HG03039 (cell line): ENCODE measurements at regions not wholly inside any gene's neighbourhood (a gene's known extent, or its start where the extent isn't known, plus 50 kb on each side); places are given as distances from the start of the nearest gene placed in this dataset.

ENCODE experiments used
- ATAC-seq: cut with Tn5 transposase; IDR thresholded peaks from one replicate; pipeline ENCODE4 v1.9.1; 2021; ENCODE audit warnings: mild to moderate bottlenecking, moderate library complexity; ENCODE audit not compliant: unreplicated experiment

DNA sequence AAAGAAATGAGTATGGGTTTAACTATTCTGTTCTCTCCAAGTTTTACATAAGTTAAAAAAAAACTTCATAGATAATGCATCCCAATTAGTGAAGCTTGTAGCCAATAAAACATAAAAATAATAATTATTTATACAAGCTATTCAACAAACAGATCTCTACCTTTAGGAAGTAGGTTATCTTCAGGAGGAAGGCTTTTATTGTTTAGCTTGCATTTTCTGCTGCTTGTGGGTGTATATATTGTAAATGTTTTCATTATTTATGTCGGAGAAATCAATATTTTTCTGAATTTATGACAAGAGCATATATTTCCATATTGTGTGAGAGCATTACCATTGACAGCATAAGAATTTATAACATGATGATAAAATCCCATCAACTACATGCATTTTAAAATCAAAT is 208.3 kb downstream of the TRAM1L1 start:
- ATAC-seq: no peak

DNA sequence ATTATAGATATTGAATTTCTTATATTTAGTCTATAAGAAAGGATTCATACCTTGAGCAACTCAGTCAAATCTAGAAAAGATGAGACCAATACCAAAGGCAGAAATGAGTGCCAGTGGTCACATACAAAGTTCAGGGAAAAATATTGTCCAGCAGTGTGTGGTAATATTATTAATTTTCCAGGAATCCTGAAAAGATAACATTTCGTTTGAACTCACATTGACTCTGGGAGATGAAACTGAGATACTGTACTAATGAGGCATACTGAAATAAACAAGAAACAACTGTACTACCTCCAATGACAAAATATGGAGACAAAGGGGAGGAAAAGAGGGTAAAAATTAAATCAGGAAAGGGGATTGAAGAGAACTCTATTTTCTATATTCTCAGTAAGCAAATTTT is 212.4 kb downstream of the TRAM1L1 start:
- no peak for ATAC-seq

- ATAC-seq: no peak
Measured at GRCh38 chr4:116872308-116872707, 213.1 kb downstream of the TRAM1L1 start.

- ATAC-seq: no peak
Measured at GRCh38 chr4:116870686-116871085, 214.7 kb downstream of the TRAM1L1 start.

DNA sequence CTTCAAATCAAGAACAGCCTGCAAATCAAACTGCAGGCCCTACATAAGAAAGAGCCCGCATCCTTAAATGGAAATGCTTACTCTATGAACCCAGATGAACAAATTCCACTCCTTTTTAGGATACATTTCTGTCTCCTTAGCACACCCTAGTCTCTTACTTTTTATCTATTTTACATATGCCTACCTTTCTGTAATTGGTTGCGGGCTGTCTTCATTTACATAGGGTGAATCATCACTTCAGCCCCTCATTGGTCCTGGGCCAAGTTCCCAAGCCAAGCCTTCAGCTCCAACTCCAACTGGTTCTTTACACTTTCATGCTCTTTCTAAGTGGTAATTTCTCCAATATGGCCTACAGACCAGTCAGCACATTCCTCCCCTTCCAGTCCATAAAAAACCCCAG is 219.3 kb downstream of the TRAM1L1 start:
- no peak for ATAC-seq

GRCh38 chr4:116862592-116862991 is 222.8 kb downstream of the TRAM1L1 start:
- ATAC-seq: no peak

GRCh38 chr4:116860891-116861290 is 224.5 kb downstream of the TRAM1L1 start:
- no peak for ATAC-seq

- ATAC-seq: no peak
Measured at GRCh38 chr4:116849620-116850019, 235.8 kb downstream of the TRAM1L1 start.

- no peak for ATAC-seq
Measured at GRCh38 chr4:116847616-116848015, 237.8 kb downstream of the TRAM1L1 start.

- ATAC-seq: no peak
Measured at GRCh38 chr4:116839826-116840225, 245.6 kb downstream of the TRAM1L1 start.

- ATAC-seq: no peak
Measured at GRCh38 chr4:116838609-116839008, 246.8 kb downstream of the TRAM1L1 start.

DNA sequence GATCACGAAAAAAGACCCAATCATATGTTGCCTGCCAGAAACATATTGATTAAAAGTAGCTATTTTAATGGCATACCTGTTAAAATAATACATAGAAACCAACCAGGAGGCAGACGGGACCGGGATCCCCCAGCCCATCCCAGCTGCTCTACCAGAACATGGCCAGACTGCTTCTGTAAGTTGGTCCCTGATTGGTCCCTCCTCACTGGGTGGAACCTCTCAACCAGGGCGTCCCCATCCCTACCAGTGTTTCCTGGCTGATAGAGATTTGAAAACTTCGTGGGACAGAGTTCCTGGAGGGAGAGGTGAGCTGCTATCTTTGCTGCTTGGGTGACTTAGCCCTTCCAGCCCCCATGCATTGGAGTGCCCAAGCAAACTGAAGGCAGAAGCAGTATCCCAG is 256.2 kb downstream of the TRAM1L1 start:
- no peak for ATAC-seq

DNA sequence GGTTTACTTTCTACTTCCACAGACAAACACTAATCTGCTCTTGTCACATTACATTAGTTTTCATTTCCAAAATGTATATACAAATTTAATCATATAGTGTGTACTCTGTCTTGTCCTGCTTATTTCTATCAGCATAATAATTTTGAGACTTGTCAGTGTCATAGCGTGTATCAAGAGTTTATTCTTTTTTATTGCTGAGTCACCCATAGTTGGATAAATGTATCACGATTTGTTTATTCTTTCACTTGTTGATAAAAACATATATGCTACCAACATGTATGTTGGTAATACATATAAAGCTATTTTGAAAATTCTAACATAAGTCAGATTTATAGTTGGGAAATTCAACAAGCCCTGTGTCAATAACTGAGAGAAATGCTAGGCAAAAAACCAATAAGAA is 261.2 kb downstream of the TRAM1L1 start:
- ATAC-seq: no peak

GRCh38 chr4:116811730-116812129 is 273.6 kb downstream of the TRAM1L1 start:
- no peak for ATAC-seq

DNA sequence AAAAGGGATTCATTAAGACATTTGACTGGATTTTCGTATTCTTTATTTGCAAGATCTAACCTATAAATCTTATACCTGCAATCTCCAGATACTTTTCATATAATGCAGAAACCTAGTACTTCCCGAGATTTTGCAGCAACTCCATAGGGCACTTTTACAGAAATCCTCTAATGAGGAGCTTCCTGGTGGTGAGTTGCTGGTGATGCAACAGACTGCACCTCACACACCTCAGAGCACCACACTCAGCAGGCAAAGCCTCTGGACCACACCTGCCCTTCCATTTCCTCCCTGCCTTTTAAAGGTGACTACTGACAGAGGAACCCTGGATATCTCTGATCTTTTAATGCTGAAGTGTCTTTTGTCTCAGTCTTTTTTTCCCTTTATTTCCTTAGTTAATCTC is 289.4 kb downstream of the TRAM1L1 start:
- ATAC-seq: no peak

- no peak for ATAC-seq
Measured at GRCh38 chr4:116788723-116789122, 296.7 kb downstream of the TRAM1L1 start.

DNA sequence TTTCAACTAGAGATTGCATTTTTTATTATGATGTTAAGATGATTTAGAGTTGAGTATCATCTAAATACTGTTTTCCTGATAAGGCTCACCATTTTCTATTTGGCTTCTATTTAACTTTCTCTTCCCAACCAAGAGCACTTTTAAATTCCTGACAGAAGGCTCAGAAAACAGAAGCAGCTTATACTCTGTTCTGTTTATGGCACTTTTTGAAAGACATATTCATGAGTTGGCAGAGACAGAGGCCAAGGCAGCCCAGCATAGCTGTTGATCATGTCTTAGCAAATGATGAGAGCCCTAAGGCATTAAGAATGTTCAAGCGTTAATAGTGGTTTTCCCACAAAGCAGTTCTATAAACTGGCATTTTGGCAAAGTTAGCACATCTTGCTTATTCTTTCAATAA is 330.3 kb downstream of the TRAM1L1 start:
- ATAC-seq: no peak

DNA sequence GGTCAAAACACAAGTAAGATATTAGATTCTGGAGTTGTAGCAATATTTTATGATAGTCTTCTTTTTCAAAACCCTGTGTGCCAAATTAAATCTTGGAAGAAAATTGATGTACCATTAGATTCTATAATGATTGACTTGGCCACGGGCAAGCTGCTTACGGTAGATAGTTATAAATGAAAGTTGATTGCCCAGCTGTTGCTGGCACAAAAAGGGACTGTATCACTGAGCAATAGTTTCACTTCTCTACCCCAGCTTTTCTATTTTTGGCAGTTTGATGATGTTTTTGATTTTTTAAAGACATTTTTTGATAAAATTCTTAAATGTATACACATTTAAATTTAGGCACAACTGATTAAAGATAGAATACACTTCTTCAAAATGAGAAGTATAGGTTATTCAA is 333.3 kb downstream of the TRAM1L1 start:
- no peak for ATAC-seq

DNA sequence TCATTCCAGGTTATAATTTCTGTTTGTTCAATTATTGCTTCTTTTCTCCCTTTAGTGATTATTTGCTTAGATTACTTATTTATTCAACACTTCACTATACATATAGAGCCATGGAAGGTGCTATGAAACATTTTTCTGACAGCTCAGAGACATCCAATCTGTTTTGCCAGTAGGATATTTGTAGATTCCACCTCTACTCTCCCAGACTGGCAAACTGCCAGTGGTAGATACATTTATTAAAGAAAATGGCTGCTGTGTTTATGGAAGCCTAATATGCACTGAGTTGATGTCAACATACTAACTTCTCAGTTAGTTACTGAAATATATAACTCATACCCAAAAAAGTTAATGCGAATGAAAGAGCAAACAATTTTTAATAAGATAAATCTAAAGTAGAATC is 348.6 kb downstream of the TRAM1L1 start:
- no peak for ATAC-seq

GRCh38 chr4:116734178-116734577 is 351.2 kb downstream of the TRAM1L1 start:
- ATAC-seq: no peak

- ATAC-seq: no peak
Measured at GRCh38 chr4:116733370-116733769, 352.0 kb downstream of the TRAM1L1 start.

- ATAC-seq: no peak
Measured at GRCh38 chr4:116726523-116726922, 358.9 kb downstream of the TRAM1L1 start.

DNA sequence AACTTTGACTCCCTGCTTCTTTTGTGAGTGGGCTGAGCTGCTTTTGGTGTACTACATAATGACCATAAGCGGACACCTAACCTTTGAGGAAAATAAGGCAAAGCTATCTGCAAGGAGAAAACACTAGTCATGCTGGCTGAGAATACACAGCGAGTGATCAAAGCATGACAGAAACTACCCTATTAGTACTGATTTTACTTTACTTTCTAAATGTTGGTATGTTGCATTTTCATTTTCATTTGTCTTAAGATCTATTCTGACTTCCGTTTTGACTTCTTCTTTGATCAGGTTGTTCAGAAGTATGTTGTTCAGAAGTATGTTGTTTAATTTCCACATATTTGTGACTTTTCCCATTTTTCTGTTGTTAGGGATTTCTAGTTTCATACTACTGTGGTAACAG is 361.1 kb downstream of the TRAM1L1 start:
- peak; percentile 94 for ATAC-seq

DNA sequence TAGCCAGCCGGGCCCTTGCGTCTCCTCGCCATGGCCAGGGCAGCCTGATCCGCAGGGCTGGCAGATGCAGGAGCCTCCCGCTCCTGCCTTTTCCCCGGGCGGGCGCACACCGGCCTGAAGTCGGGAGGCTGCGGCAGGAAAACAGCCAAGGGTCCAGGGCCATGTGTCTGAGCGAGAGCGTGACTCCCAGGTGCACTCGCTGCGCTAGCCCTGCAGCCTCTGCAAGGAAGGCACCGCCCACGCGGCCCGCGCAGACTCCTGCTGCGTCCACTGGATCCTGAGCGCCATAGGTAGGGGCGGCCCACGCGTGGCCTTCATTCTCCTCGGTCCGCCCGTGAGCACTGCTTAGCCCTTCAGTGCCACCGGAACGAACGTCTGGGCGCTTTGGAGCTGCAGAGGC is 379.9 kb downstream of the TRAM1L1 start:
- no peak for ATAC-seq
